ENCODE measurements at regions not wholly inside any gene's neighbourhood (a gene's known extent, or its start where the extent isn't known, plus 50 kb on each side); places are given as distances from the start of the nearest gene placed in this dataset.

DNA sequence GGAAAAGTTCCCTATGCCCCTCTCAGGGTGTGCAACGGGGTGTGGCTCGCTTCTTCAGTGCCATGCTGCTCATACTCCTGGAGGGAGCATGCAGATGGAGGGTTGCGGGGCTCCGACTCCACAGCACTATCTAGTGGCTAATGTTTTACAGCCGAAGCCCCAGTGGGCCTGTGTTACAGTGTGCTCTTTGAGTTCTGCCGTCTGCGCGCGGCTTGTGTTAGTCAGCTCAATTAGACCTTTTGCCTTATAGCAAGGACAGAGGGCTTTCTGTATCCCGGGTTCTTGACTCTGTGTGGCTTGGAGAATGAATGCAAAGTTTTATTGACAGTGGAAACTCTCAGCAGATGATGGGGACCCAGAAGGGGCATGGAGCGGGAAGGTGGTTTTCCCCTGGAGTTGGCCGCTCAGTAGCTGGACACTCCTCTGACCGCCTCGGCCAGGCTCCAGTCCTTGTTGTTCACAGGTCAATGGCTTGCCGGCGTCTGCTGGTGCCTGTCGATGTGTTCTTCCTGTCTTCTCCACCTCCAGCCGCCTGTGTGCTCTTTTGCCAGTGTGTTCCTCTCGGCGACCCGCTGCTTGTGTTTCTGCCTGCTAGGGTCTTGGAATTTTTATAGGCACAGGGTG, 383.4 kb downstream of the LMO7 start:
- Histone ChIP-seq H3K27ac (no peak overlapping the region), H3K27me3 (no peaks in the 10 kb centered on the region), H3K9me3 (no peaks in the 10 kb centered on the region), H3K4me1 (no peaks in the 10 kb centered on the region), H3K4me3 (no peak overlapping the region), H3K36me3 (replicated peaks in 1 of 2; ENCODE audit: insufficient read depth in 1 of 2, low read depth in 2 of 2) (no peaks in the 10 kb centered on the region)
- intact Hi-C loops (cut with DNase I): no loop called here
- ATAC-seq: no peak
- TF ChIP-seq, protein P1, sequence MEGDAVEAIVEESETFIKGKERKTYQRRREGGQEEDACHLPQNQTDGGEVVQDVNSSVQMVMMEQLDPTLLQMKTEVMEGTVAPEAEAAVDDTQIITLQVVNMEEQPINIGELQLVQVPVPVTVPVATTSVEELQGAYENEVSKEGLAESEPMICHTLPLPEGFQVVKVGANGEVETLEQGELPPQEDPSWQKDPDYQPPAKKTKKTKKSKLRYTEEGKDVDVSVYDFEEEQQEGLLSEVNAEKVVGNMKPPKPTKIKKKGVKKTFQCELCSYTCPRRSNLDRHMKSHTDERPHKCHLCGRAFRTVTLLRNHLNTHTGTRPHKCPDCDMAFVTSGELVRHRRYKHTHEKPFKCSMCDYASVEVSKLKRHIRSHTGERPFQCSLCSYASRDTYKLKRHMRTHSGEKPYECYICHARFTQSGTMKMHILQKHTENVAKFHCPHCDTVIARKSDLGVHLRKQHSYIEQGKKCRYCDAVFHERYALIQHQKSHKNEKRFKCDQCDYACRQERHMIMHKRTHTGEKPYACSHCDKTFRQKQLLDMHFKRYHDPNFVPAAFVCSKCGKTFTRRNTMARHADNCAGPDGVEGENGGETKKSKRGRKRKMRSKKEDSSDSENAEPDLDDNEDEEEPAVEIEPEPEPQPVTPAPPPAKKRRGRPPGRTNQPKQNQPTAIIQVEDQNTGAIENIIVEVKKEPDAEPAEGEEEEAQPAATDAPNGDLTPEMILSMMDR (IDR thresholded peaks at IDR 0.05): no peak
- no peak for TF ChIP-seq POLR2A (IDR thresholded peaks at IDR 0.05)
- DNase-seq: no peak
- WGBS, 2 donors: 67 to 79% methylated on average over 14 to 21 of the region's 21 CpGs

- no peaks in the 10 kb centered on the region for H3K9me3 ChIP-seq
- ATAC-seq (no peak), DNase-seq (no peak)
- intact Hi-C loops (cut with DNase I): no loop called here
- H3K4me3 ChIP-seq: no peak overlapping the region
- no peak overlapping the region for H3K27ac ChIP-seq
- no peaks in the 10 kb centered on the region for H3K27me3 ChIP-seq
- TF ChIP-seq POLR2A (IDR thresholded peaks at IDR 0.05): no peak
- H3K4me1 ChIP-seq: no peaks in the 10 kb centered on the region
- whole genome bisulfite sequencing, 2 donors: 89 to 92% methylated on average over 5 of the region's 5 CpGs
- H3K36me3 ChIP-seq (replicated peaks in 1 of 2; ENCODE audit: insufficient read depth in 1 of 2, low read depth in 2 of 2): no peaks in the 10 kb centered on the region
These were observed 381.9 kb downstream of the LMO7 start for GRCh38 chr13:76017861-76018556.

GRCh38 chr13:76016799-76017400, 380.8 kb downstream of the LMO7 start:
- DNase-seq: peak in 3 of 4 donors; percentile 13 to 30 (median 20)
- Histone ChIP-seq H3K4me1 (no peaks in the 10 kb centered on the region), H3K4me3 (no peak overlapping the region), H3K27me3 (no peaks in the 10 kb centered on the region), H3K36me3 (replicated peaks in 1 of 2; ENCODE audit: insufficient read depth in 1 of 2, low read depth in 2 of 2) (no peaks in the 10 kb centered on the region), H3K9me3 (no peaks in the 10 kb centered on the region), H3K27ac (no peak overlapping the region)
- WGBS, 2 donors: 74 to 94% methylated on average over 3 of the region's 3 CpGs
- intact Hi-C loops (cut with DNase I): no loop called here
- no peak for ATAC-seq
- no peak for TF ChIP-seq POLR2A (IDR thresholded peaks at IDR 0.05)
- TF ChIP-seq, protein P1 (IDR thresholded peaks at IDR 0.05): peak in 4 of 7 experiments; percentile 34 to 47 (median 36)

- TF ChIP-seq, protein P1 (IDR thresholded peaks at IDR 0.05): no peak
- no peak for TF ChIP-seq POLR2A (IDR thresholded peaks at IDR 0.05)
- Histone ChIP-seq H3K4me1 (peaks cover 3% of the 10 kb centered on the region), H3K27me3 (no peaks in the 10 kb centered on the region), H3K27ac (peak overlapping the region in 1 of 4 donors; percentile 16), H3K36me3 (replicated peaks in 1 of 2; ENCODE audit: insufficient read depth in 1 of 2, low read depth in 2 of 2) (no peaks in the 10 kb centered on the region), H3K9me3 (no peaks in the 10 kb centered on the region), H3K4me3 (no peak overlapping the region)
- 46 to 63% methylated on average over 5 of the region's 5 CpGs for WGBS, 2 donors
- intact Hi-C loops (cut with DNase I): no loop called here
- ATAC-seq (peak; percentile 45), DNase-seq (peak in 1 of 4 donors; percentile 3)
These were observed 378.5 kb downstream of the LMO7 start for GRCh38 chr13:76014406-76015318.

All from body of pancreas (tissue), 4 donors.